Endothelial cell of umbilical vein (primary cell): ENCODE measurements at regions not wholly inside any gene's neighbourhood (a gene's known extent, or its start where the extent isn't known, plus 50 kb on each side); places are given as distances from the start of the nearest gene placed in this dataset.

Source experiments
- BruUV-seq: library from RNA; stranded (reverse); fragments of 400-500 nt; replicated peaks from 2 replicates; lab custom pipeline; 2021; lab: Mats Ljungman, UMichigan
- CTCF ChIA-PET: fragments of 300-600, 350-600 bp; sonication (Branson Sonifier 250); formaldehyde crosslinking; loops from one replicate; lab custom pipeline; 2021; ENCODE audit warnings: antibody characterized with exemption, inconsistent platforms; lab: Charles Lee
- POLR2A ChIA-PET: fragments of 300-600, 350-600 bp; sonication (Branson Sonifier 250); formaldehyde crosslinking; loops from one replicate; lab custom pipeline; 2021; ENCODE audit warnings: antibody characterized with exemption, inconsistent platforms; lab: Charles Lee
- DNase-seq: peaks from one replicate; pipeline ENCODE4 v3.0.0-alpha.2; 2011; ENCODE audit warnings: low read depth, low spot score
- FAIRE-seq: peaks from 2 replicates; lab custom pipeline; 2011; peaks lifted over from hg19 to GRCh38; lab: Jason Lieb, UNC
- H2AFZ ChIP-seq: 2 replicates; pipeline ENCODE4 v1.6.0; 2012; ENCODE audit warnings: low read depth, low read length, control low read depth, inconsistent platforms
- H3K27ac ChIP-seq: 2 replicates; pipeline ENCODE4 v1.5.1; 2011; ENCODE audit warnings: low read depth, mild to moderate bottlenecking, control low read depth, low read length, moderate library complexity; ENCODE audit not compliant: insufficient read depth
- H3K27me3 ChIP-seq, 2 experiments: 2 replicates each; pipeline versions ENCODE4 v1.6.0 to v1.6.1; 2011; ENCODE audit warnings: low read length in 2 of 2, mixed read lengths in 1 of 2; ENCODE audit not compliant: control insufficient read depth in 2 of 2, insufficient read depth in 2 of 2
- H3K36me3 ChIP-seq, 2 experiments: 2 replicates in 1 of 2; 3 replicates in 1 of 2; pipeline ENCODE4 v1.5.1; 2011; ENCODE audit warnings: low read length in 2 of 2, mild to moderate bottlenecking in 1 of 2, moderate library complexity in 1 of 2; ENCODE audit not compliant: control insufficient read depth in 2 of 2, insufficient read depth in 2 of 2; ENCODE audit errors: extremely low read depth in 1 of 2
- H3K4me1 ChIP-seq: 3 replicates; pipeline ENCODE4 v1.5.1; 2011; ENCODE audit warnings: mild to moderate bottlenecking, low read length; ENCODE audit not compliant: control insufficient read depth, insufficient read depth; ENCODE audit errors: extremely low read depth
- H3K4me2 ChIP-seq: 2 replicates; pipeline ENCODE4 v1.6.1; 2011; ENCODE audit warnings: low read length, control low read depth, mixed read lengths; ENCODE audit not compliant: insufficient read depth
- H3K4me3 ChIP-seq, 3 experiments: fragments of 200-600 bp in 1 of 3; sonication (generic), shearing (Covaris generic) in 1 of 3; replicated peaks in 1 of 3; 2 replicates each; pipeline ENCODE4 v1.5.1; 2011 to 2016; ENCODE audit warnings: control low read depth in 3 of 3, low read length in 3 of 3, mild to moderate bottlenecking in 2 of 3, inconsistent platforms in 1 of 3, low read depth in 1 of 3, moderate library complexity in 1 of 3; ENCODE audit not compliant: insufficient read depth in 1 of 3
- H3K79me2 ChIP-seq: 2 replicates; pipeline ENCODE4 v1.6.0; 2012; ENCODE audit warnings: low read length, inconsistent platforms; ENCODE audit not compliant: control insufficient read depth, insufficient read depth
- H3K9ac ChIP-seq: replicated peaks from 2 replicates; pipeline ENCODE3; 2011; ENCODE audit warnings: low read length, control low read depth; ENCODE audit not compliant: insufficient read depth; ENCODE audit errors: extremely low read depth
- H3K9me1 ChIP-seq: replicated peaks from 3 replicates; pipeline ENCODE4 v1.6.0; 2011; ENCODE audit warnings: mild to moderate bottlenecking, low read length; ENCODE audit not compliant: control insufficient read depth, insufficient read depth; ENCODE audit errors: extremely low read depth
- H3K9me3 ChIP-seq: replicated peaks from 2 replicates; pipeline ENCODE4 v1.5.1; 2012; ENCODE audit warnings: low read length, inconsistent platforms; ENCODE audit not compliant: control insufficient read depth, insufficient read depth
- H4K20me1 ChIP-seq: replicated peaks from 2 replicates; pipeline ENCODE3; 2011; ENCODE audit warnings: mild to moderate bottlenecking, low read length; ENCODE audit not compliant: control insufficient read depth, insufficient read depth; ENCODE audit errors: extremely low read depth
- CTCF ChIP-seq, 2 donors: IDR thresholded peaks; 1 replicate in 1 of 2; 2 replicates in 1 of 2; pipeline ENCODE4 v1.5.1; 2011; ENCODE audit warnings: low read length in 2 of 2, mild to moderate bottlenecking in 2 of 2, moderate library complexity in 2 of 2, control low read depth in 1 of 2, inconsistent platforms in 1 of 2, low read depth in 1 of 2; ENCODE audit not compliant: insufficient read depth in 1 of 2; ENCODE audit errors: extremely low read depth in 1 of 2
- EZH2 ChIP-seq: IDR thresholded peaks from 2 replicates; pipeline ENCODE4 v1.6.1; 2012; ENCODE audit warnings: borderline replicate concordance, low read depth, mild to moderate bottlenecking, moderate library complexity, low read length, inconsistent platforms; ENCODE audit not compliant: severe bottlenecking
- FOS ChIP-seq: IDR thresholded peaks from 2 replicates; pipeline ENCODE4 v1.6.1; 2011; ENCODE audit warnings: mild to moderate bottlenecking, low read length, moderate library complexity, borderline replicate concordance; ENCODE audit not compliant: insufficient read depth
- GATA2 ChIP-seq: IDR thresholded peaks from 2 replicates; pipeline ENCODE4 v1.7.0; 2011; ENCODE audit warnings: low read depth, mild to moderate bottlenecking, moderate library complexity, mixed read lengths, low read length; ENCODE audit not compliant: insufficient read length, insufficient read depth
- JUN ChIP-seq: IDR thresholded peaks from 2 replicates; pipeline ENCODE4 v1.6.1; 2011; ENCODE audit warnings: borderline replicate concordance, low read depth; ENCODE audit not compliant: insufficient read length, insufficient read depth
- MAX ChIP-seq: IDR thresholded peaks from 2 replicates; pipeline ENCODE4 v1.6.1; 2011; ENCODE audit not compliant: insufficient read depth, insufficient read length
- MYC ChIP-seq: IDR thresholded peaks from one replicate; pipeline ENCODE4 v1.6.1; 2011; ENCODE audit warnings: mild to moderate bottlenecking, low read depth, low read length
- POLR2A ChIP-seq: IDR thresholded peaks from 2 replicates; pipeline ENCODE4 v1.6.1; 2012; ENCODE audit warnings: low read depth, mild to moderate bottlenecking, control low read depth, low read length
- POLR2AphosphoS5 ChIP-seq: IDR thresholded peaks from 2 replicates; pipeline ENCODE4 v1.6.1; 2012; ENCODE audit warnings: low read depth, mild to moderate bottlenecking, control low read depth, low read length, moderate library complexity; ENCODE audit not compliant: insufficient read depth
- dilution Hi-C: fragments of 300-500 bp; cut with MboI; formaldehyde crosslinking; loops from one replicate; pipeline ENCODE4 v1.15.0; 2019; ENCODE audit warnings: low sequenced_read_pairs; ENCODE audit not compliant: extremely low pct_ligation_motif_present
- intact Hi-C: fragments of 100-400 bp; cut with micrococcal nuclease; formaldehyde crosslinking; loops from one replicate; pipeline ENCODE4 v1.10.0; 2022

- intact Hi-C loops, result no loop called here
- H4K20me1 ChIP-seq, result no peaks in the 10 kb centered on the region
- H3K9me1 ChIP-seq, result no peaks in the 10 kb centered on the region
- no peaks in the 10 kb centered on the region for H3K4me1 ChIP-seq
- H3K9ac ChIP-seq, result no peak overlapping the region
- ChIA-PET CTCF (no interaction called here), POLR2A (no interaction called here)
- no peak for FAIRE-seq
- H3K27me3 ChIP-seq, result no peaks in the 10 kb centered on the region
- TF ChIP-seq CTCF (IDR thresholded peaks at IDR 0.05; ENCODE audit: extremely low read depth in 1 of 2, insufficient read depth in 1 of 2, low read depth in 1 of 2, low read length in 2 of 2), result no peak
- TF ChIP-seq GATA2, result no peak
- no peak for TF ChIP-seq EZH2
- no peak for TF ChIP-seq JUN
- no peak for TF ChIP-seq MYC
- TF ChIP-seq FOS, result no peak
- no peak for TF ChIP-seq MAX
- no peak for TF ChIP-seq POLR2AphosphoS5
- TF ChIP-seq POLR2A, result no peak
- H3K79me2 ChIP-seq, result no peaks in the 10 kb centered on the region
- DNase-seq, result no peak
- no TSS peak for BruUV-seq
- H3K4me3 ChIP-seq, result no peak overlapping the region
- no peaks in the 10 kb centered on the region for H3K9me3 ChIP-seq
- no peak overlapping the region for H3K4me2 ChIP-seq
- no peaks in the 10 kb centered on the region for H3K36me3 ChIP-seq
- H3K27ac ChIP-seq, result no peak overlapping the region
- H2AFZ ChIP-seq, result no peak overlapping the region
- dilution Hi-C loops, result no loop called here
Measured at GRCh38 chr1:228955691-228956090, 220.4 kb downstream of the RHOU start.
